Neural crest cell (in vitro differentiated cells): ENCODE measurements at regions not wholly inside any gene's neighbourhood (a gene's known extent, or its start where the extent isn't known, plus 50 kb on each side); places are given as distances from the start of the nearest gene placed in this dataset.

Experiments
- DNase-seq: peaks from one replicate; pipeline ENCODE4 v3.0.0; 2021; ENCODE audit warnings: low read depth, mixed read lengths, low spot score
- H3K27ac Mint-ChIP-seq: one replicate; pipeline ENCODE4 v1.8.0; 2021; ENCODE audit warnings: mild to moderate bottlenecking, mixed read lengths; ENCODE audit not compliant: unreplicated experiment
- H3K27me3 Mint-ChIP-seq: 2 replicates; pipeline ENCODE4 v1.8.0; 2021; ENCODE audit warnings: low read depth, mild to moderate bottlenecking, mixed read lengths
- H3K36me3 Mint-ChIP-seq: 2 replicates; pipeline ENCODE4 v1.8.0; 2021; ENCODE audit warnings: low read depth, mild to moderate bottlenecking, mixed read lengths
- H3K4me1 Mint-ChIP-seq: 2 replicates; pipeline ENCODE4 v1.8.0; 2021; ENCODE audit warnings: mixed read lengths
- H3K4me3 Mint-ChIP-seq: one replicate; pipeline ENCODE4 v1.8.0; 2021; ENCODE audit warnings: mild to moderate bottlenecking, mixed read lengths
- H3K9me3 Mint-ChIP-seq: 2 replicates; pipeline ENCODE4 v1.8.0; 2021; ENCODE audit warnings: mixed read lengths
- TF ChIP-seq, protein P1 (sequence below): fragments of 200-600 bp; sonication (generic); conservative IDR thresholded peaks from 2 replicates; pipeline ENCODE4 v1.5.0; 2021; ENCODE audit warnings: antibody characterized with exemption, mild to moderate bottlenecking

DNA sequence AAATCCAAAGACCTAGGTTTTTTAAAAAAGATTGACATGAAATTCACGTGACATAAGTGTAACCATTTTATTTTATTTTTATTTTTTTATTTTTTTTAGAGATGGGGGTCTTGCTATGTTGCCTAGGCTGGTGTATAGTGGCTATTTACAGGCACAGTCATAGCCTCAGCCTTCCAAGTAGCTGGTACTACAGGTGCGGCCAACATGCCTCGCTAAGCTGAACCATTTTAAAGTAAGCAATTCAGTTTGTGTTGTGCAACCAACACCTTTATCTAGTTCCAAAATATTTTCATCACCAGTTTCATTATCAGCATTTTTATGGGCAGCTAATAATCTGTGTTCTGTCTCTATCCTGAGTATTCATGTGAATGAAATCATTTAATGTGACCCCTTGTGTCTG lies 107.5 kb upstream of the ENPEP start:
- Mint-ChIP-seq H3K27me3 (no peaks in the 10 kb centered on the region), H3K4me1 (peaks cover 17% of the 10 kb centered on the region), H3K27ac (no peak overlapping the region), H3K4me3 (no peak overlapping the region), H3K36me3 (no peaks in the 10 kb centered on the region), H3K9me3 (peaks cover 3% of the 10 kb centered on the region)
- TF ChIP-seq, protein P1, sequence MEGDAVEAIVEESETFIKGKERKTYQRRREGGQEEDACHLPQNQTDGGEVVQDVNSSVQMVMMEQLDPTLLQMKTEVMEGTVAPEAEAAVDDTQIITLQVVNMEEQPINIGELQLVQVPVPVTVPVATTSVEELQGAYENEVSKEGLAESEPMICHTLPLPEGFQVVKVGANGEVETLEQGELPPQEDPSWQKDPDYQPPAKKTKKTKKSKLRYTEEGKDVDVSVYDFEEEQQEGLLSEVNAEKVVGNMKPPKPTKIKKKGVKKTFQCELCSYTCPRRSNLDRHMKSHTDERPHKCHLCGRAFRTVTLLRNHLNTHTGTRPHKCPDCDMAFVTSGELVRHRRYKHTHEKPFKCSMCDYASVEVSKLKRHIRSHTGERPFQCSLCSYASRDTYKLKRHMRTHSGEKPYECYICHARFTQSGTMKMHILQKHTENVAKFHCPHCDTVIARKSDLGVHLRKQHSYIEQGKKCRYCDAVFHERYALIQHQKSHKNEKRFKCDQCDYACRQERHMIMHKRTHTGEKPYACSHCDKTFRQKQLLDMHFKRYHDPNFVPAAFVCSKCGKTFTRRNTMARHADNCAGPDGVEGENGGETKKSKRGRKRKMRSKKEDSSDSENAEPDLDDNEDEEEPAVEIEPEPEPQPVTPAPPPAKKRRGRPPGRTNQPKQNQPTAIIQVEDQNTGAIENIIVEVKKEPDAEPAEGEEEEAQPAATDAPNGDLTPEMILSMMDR: no peak
- DNase-seq: no peak

DNA sequence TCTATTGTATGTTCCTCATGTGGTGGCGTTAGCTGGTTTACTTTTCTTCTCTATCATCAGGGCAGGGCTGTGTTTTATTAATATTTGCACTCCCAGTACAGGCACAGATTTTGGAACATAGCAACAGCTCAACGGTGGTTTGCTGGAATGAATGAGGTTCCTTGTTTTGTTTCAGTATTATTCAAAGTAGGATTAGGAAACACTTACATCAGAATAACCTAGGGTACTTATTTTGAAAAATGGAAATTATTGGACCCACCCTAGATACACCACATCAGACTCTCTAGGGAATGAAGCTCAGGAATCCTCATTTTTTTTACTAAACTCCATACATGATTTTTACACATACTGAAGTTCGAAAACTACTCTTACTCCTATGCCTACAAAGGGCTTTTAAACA lies 108.8 kb upstream of the ENPEP start:
- no peak for DNase-seq
- TF ChIP-seq, protein P1: no peak
- Mint-ChIP-seq H3K9me3 (peaks cover 3% of the 10 kb centered on the region), H3K36me3 (no peaks in the 10 kb centered on the region), H3K27ac (no peak overlapping the region), H3K27me3 (no peaks in the 10 kb centered on the region), H3K4me1 (peaks cover 17% of the 10 kb centered on the region), H3K4me3 (no peak overlapping the region)

DNA sequence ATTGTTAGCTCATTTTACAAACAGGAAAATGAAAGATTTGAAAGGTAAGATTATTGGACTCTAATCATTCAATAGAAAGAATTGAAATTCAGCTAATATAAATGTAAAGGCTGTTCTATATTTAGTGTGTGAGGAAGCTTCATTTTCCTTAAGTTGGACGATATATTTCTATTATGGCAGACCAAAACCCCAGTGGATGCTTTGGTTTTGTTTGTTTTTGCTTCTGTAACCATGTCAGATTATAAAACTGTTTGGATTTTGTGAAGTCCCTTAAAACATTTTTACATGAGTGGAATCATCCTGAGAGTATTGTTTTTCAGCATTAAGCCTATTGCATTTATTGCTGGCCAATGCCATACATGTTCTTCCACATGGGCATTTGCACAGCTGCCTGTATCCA lies 110.2 kb upstream of the ENPEP start:
- no peak for DNase-seq
- Mint-ChIP-seq H3K9me3 (peaks cover 3% of the 10 kb centered on the region), H3K27me3 (no peaks in the 10 kb centered on the region), H3K36me3 (no peaks in the 10 kb centered on the region), H3K4me3 (no peak overlapping the region), H3K27ac (no peak overlapping the region), H3K4me1 (peaks cover 8% of the 10 kb centered on the region)
- TF ChIP-seq, protein P1: no peak

DNA sequence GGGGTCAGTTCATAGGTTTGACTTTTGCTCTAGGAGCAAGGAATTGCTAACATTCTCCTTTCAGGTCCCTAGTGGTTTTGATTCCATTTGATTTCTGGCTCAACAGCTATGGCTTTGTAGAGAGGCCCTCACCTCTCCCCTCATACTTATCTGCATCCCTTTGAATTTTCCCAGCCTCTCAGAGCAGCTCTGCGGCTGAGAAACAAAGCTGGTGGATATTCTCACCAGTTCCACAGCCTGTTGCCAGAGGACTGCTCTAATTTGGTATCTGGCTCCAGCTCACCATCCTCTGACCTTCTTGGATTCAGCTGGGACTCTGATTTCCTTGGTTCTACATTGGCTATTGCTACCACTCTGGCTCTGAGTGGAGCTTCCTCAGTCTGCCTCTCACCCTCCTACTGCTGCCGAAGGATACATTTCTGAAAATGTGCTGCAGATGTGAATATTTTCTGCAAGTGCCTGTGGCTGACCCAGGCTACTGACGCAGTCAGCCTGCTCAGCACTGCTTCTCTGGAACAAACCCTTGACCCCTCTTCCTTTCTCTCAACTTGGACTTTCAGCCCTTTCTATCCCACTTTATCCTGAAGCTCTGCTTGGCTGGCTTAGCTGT lies 110.9 kb upstream of the ENPEP start:
- TF ChIP-seq, protein P1: no peak
- Mint-ChIP-seq H3K27me3 (no peaks in the 10 kb centered on the region), H3K9me3 (peaks cover 3% of the 10 kb centered on the region), H3K27ac (no peak overlapping the region), H3K4me3 (no peak overlapping the region), H3K4me1 (peaks cover 8% of the 10 kb centered on the region), H3K36me3 (no peaks in the 10 kb centered on the region)
- no peak for DNase-seq

DNA sequence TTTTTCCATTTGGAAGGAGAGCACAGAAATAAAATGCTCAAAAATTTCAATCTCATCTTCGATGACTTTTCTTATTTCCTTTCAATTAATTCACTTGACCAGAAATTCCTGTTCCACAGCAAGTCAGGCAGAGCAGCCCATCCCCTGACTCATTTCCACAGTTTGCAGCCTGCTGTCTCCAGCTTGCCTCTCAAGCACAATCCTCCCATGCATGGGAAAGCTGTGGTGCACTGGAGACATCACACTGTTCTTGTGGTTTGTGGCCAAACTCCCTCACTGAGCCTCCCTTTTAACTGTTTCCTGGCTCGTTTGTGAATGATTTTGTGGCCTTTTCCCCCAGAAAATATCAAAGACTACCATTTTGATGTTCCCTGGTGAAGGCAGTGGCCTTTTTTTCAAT lies 114.0 kb upstream of the ENPEP start:
- Mint-ChIP-seq H3K27me3 (no peaks in the 10 kb centered on the region), H3K27ac (no peak overlapping the region), H3K36me3 (no peaks in the 10 kb centered on the region), H3K4me1 (peaks cover 8% of the 10 kb centered on the region), H3K9me3 (peaks cover 2% of the 10 kb centered on the region), H3K4me3 (no peak overlapping the region)
- TF ChIP-seq, protein P1: no peak
- DNase-seq: no peak
